GM12873 (cell line): ENCODE measurements at regions not wholly inside any gene's neighbourhood (a gene's known extent, or its start where the extent isn't known, plus 50 kb on each side); places are given as distances from the start of the nearest gene placed in this dataset.

Experiments used
- TF ChIP-seq, protein P1 (sequence below): IDR thresholded peaks from 2 replicates; pipeline ENCODE4 v1.5.1; 2012; ENCODE audit warnings: low read depth, mild to moderate bottlenecking, moderate library complexity, low read length, control low read depth; ENCODE audit not compliant: insufficient read depth; ENCODE audit errors: missing control alignments

DNA sequence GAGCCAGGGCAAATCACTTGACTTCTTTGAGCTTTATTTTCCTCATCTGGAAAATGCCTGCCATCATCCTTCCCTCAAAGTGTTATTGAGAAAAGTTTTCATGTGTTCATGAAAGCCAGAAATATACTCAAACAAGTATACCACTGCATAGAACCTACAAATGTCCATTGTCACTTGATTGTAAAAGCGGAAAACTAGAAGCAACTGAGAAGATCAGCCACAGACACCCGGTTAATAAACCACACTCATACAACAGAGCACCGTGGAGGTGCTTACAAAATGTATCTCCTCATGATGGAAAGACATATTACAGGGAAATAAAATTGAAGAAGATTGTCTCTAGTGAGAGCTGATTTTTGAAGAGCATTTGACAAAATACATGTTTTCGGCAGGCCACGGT, 117.2 kb upstream of the MSX2 start:
- TF ChIP-seq, protein P1, sequence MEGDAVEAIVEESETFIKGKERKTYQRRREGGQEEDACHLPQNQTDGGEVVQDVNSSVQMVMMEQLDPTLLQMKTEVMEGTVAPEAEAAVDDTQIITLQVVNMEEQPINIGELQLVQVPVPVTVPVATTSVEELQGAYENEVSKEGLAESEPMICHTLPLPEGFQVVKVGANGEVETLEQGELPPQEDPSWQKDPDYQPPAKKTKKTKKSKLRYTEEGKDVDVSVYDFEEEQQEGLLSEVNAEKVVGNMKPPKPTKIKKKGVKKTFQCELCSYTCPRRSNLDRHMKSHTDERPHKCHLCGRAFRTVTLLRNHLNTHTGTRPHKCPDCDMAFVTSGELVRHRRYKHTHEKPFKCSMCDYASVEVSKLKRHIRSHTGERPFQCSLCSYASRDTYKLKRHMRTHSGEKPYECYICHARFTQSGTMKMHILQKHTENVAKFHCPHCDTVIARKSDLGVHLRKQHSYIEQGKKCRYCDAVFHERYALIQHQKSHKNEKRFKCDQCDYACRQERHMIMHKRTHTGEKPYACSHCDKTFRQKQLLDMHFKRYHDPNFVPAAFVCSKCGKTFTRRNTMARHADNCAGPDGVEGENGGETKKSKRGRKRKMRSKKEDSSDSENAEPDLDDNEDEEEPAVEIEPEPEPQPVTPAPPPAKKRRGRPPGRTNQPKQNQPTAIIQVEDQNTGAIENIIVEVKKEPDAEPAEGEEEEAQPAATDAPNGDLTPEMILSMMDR, result no peak

DNA sequence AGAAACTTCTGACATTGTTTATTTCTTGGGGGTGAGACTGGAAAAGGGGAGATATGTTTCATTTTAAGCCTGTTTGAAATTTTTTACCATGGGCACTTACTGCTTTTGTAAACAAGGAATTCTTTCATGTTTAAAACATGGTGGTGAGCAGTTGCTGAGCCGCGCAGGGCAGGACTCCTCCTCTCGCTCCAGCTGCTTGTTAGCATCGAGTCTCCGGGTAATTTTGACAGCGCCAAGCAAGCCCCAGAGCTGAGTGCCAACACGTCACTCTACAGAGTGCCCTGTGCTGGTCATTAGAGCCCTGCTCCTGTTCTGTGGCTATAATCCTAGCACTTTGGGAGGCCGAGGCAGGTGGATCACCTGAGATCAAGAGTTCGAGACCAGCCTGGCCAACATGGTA, 116.5 kb upstream of the MSX2 start:
- TF ChIP-seq, protein P1, result no peak

DNA sequence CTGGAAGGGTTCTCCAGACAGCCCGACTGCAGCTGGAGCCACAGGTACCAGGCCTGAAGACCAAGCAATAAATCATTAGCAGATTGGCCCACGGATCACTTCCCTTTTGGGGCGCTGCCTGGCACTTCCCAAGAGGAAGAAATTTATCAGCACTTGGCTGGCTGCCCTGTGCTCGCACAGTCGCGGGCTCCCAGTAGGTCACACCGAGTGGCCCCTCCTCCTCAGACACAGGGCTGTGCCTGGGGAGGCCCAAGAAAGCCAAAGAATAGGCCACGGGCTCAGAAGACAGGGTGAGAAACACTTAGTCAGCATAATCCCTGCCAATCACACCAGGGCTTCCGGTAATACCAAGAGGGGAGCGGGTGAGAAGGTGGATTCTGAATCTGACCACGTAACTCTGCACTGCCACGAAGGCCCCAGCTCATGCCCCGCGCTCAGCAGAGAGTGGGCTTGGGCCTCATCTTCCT, 115.7 kb upstream of the MSX2 start:
- TF ChIP-seq, protein P1, result no peak

DNA sequence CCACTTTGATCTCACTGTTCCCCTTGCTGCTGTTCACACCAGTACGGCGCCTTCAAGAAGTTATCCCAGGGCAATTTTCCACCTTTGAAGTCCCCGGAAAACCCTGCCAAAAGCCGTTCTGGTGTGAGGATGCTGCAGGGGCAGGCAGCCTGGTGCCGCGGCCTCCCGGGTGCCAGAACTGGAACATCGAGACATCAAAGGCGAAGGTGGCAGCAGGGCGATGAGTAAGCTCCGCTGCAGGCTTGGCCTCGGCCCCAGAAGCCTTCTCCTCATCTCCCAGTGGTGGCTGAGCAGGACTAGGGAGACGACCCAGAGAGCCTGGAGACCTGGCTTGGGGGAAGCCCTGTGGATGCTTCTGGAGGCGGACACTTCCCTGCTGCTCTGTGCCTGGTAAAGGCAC, 115.3 kb upstream of the MSX2 start:
- TF ChIP-seq, protein P1, result no peak

DNA sequence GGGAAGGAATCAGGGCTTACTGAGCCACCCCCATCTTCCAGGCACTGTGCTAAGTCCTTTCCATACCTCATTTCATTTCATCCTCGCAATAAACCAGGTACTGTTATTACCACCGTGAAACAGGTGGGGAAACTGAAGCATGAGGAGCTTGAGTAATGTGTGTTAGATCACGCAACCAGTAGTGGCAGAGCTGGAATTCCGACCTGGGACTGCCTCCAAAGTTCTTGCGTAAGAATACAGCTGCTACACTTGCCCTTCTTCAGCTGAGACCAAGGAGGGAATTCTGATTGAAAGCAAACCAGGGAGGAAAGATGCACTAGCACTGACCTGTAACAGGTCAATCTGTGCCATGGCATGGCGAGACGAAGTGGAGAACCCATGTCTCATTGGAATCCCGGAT, 113.4 kb upstream of the MSX2 start:
- TF ChIP-seq, protein P1, result no peak

DNA sequence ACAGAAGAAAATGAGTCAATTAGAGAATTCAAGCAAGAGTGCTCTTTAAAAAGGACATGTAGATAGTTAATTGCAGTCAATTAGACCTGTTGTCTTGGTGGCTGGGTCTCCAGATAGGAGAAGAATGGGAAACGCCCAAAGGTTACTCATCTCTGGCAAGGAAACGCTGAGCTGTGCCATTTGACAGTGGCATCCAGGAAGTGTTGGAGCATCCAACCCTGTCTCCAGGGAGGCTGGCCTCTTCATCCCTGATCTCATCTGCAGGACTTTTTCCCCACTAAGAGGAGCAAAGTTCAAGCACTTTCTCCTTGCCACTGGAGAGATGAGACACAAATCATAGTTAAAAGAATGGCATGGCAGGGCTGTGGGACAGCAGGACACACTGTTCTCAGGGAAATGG, 111.7 kb upstream of the MSX2 start:
- TF ChIP-seq, protein P1, result no peak

DNA sequence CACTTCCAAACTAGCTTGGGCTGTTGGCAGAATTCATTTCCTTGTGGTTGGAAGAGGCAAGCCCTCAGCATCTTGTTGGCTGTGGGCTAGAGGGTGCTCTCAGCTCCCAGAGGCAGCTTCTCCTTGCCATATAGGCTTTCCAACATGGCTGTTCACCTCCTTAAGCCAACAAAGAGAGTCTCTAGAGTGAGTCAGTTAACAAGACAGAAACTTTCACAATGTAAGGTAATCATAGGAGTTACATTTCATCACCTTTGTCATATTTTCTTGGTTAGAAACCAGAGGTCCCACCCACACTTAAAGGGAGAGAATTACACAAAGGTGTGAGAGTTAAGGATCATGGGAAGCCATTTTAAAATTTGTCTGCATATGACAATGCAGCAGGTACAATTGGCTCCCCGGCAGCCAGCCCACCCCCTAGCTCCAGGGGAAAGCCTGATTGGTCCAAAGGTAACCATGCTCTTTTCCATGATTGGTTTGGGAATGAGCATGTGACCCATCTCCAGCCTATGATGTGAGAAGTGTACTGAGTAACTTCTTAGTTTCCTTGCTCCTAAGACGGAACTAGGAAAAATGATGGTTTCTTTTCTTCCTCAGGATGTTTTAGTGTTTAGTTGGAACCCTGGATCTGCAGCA, 109.8 kb upstream of the MSX2 start:
- TF ChIP-seq, protein P1, result no peak
